ENCODE measurements at regions not wholly inside any gene's neighbourhood (a gene's known extent, or its start where the extent isn't known, plus 50 kb on each side); places are given as distances from the start of the nearest gene placed in this dataset.

DNA sequence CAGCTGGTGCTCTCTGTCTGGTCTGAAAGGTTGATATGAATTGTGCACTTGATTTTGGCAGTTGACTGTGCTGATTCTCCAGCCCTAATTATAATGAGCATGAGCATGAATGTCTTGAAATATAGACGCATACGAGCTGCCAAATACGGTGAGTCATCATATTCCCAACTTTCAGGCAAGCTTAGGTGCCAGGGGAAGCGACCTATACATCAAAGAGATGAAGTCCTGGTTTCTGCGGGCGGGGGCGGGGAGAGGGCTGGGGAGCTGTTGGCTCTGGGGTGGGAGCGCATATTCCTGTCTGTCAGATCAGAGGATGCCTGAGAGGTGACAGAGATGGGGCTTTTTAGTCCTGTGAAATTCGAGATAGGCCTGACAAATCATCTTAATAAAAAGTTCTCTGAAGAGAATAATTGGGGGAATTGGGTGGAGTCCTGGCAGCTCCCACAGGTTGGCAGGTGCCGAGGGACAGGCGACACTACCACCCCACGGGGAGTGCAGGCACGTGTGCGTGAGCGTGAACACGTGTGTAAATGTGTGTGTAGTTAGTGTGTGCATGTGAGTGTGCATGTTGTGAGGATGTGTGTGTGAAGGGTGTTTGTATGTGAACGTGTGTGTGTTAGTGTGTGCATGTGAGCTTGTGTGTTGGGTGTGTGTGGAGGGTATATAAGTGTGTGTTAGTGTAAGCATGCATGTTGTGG is 865.3 kb downstream of the TBC1D22A start:
- ATAC-seq: no peak
- no peak for DNase-seq
- intact Hi-C loops (cut with DNase I): no loop called here
- no peak overlapping the region for H3K27ac ChIP-seq
- H3K4me1 ChIP-seq: no peaks in the 10 kb centered on the region
- no peaks in the 10 kb centered on the region for H3K36me3 ChIP-seq
- TF ChIP-seq, protein P1, sequence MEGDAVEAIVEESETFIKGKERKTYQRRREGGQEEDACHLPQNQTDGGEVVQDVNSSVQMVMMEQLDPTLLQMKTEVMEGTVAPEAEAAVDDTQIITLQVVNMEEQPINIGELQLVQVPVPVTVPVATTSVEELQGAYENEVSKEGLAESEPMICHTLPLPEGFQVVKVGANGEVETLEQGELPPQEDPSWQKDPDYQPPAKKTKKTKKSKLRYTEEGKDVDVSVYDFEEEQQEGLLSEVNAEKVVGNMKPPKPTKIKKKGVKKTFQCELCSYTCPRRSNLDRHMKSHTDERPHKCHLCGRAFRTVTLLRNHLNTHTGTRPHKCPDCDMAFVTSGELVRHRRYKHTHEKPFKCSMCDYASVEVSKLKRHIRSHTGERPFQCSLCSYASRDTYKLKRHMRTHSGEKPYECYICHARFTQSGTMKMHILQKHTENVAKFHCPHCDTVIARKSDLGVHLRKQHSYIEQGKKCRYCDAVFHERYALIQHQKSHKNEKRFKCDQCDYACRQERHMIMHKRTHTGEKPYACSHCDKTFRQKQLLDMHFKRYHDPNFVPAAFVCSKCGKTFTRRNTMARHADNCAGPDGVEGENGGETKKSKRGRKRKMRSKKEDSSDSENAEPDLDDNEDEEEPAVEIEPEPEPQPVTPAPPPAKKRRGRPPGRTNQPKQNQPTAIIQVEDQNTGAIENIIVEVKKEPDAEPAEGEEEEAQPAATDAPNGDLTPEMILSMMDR (IDR thresholded peaks at IDR 0.05): no peak
- H3K4me3 ChIP-seq: no peak overlapping the region
- no peaks in the 10 kb centered on the region for H3K9me3 ChIP-seq
- H3K27me3 ChIP-seq: peaks cover 0 to 59% of the 10 kb centered on the region in 2 donors

DNA sequence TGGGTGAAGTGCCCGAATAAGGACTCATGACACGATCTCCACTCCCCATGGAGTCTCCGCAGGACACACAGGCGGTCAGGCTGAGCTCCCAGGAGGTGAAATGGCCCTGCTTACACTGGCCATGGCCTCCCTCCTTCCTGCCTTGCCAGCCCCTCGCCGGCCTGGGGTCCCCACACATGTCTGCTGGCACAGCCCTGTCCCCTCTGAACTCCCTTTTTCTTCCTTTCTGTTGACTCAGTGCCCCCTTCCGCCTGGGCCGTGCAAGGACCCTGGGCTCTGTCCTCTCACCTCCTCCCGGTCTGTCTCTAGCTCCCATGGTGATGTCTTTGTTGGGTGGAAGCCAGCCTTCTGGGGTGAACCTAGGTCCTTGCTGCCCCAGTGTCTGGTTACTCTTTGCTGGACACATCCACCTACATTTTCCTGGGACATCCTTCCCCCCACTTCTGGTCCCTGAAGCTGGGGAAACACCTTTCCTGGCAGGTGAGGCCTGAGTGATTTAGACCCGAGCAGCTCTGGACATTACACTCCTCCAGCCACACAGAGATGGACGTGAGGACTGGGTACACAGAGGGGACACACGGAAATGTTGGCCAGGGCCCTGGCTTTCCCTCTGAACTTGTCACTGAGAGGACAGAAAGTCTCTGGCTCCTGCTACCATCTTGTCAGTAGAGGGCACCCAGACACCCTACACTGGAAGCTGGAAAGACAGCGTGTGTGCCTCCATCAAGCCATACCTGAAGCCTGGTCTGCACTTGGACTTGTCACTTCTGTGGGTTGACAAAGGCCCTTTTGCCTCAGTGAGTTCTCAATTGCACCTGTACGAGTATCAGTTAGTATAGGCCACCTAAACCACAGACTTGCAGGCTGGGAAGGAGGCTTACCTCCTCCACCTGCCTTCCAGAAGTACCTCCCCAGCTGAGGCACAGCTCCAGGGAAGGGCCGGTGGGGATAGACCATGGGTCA is 864.3 kb downstream of the TBC1D22A start:
- no peak overlapping the region for H3K27ac ChIP-seq
- TF ChIP-seq, protein P1 (IDR thresholded peaks at IDR 0.05): no peak
- no peaks in the 10 kb centered on the region for H3K9me3 ChIP-seq
- no peaks in the 10 kb centered on the region for H3K4me1 ChIP-seq
- H3K4me3 ChIP-seq: no peak overlapping the region
- no peaks in the 10 kb centered on the region for H3K36me3 ChIP-seq
- DNase-seq (no peak), ATAC-seq (no peak)
- intact Hi-C loops (cut with DNase I): no loop called here
- peaks cover 0 to 66% of the 10 kb centered on the region in 2 donors for H3K27me3 ChIP-seq

DNA sequence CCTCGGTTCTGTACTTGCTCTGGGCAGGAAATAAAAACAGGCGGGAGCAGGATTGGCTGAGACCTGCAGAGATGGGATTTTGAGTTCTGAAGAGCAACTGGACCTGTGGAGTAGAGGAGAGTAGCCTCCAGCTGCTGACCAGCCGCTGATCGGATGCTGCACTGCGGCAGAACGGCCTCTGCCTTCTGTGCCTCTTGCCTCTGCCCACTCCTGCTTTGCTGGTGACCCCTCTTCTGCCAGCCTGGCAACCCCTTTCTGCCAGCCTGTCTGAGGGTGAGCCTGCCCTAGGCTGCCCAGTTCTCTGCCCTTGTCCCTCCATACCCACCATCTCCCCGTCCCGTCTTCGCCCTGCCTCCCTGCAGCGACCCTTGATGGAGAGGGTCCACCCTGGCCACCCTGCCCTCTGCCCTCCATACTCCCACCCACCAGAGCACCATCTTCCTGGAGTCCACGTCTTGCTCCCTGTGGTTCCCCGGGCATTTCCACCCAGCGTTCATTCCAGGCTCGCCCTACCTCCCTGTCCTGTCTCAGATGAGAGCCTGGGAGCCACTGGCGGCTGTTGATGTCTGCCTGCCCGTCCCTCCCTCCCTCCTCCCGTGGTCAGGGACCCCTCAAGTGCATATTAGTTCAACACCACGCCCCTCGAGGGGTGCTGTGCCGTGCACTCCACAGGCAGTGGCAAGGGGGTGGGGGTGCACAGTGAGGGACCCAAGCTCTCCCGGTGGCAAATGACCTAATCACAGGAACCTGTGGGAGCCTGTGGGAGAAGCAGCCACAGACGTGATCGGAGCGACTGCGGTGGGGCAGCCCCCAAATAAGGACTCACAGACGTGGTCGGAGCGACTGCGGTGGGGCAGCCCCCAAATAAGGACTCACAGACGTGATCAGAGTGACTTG is 863.3 kb downstream of the TBC1D22A start:
- ATAC-seq: no peak
- TF ChIP-seq, protein P1 (IDR thresholded peaks at IDR 0.05): no peak
- intact Hi-C loops (cut with DNase I): no loop called here

DNA sequence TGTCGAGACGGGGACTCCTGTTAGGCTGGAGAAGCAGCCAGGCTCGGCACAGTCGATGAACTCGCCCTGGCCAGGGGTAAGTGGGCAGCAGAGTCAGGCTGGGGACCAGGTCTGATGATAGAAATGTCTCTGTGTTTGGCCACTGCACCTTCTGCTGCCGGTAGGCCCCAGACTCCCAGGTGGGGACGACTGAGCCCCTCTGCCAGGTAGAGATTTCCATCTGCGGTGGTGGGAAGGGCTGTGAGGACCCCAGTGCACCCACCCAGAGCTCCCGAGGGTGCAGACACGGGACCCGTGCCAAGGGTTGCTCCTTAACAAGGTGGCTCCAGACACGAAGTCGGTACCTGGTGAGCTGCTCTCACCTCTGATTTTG is 862.5 kb downstream of the TBC1D22A start:
- Histone ChIP-seq H3K9me3 (no peaks in the 10 kb centered on the region), H3K4me1 (no peaks in the 10 kb centered on the region), H3K27ac (no peak overlapping the region), H3K27me3 (peaks cover 0 to 65% of the 10 kb centered on the region in 2 donors), H3K36me3 (no peaks in the 10 kb centered on the region), H3K4me3 (no peak overlapping the region)
- ATAC-seq (no peak), DNase-seq (no peak)
- TF ChIP-seq, protein P1 (IDR thresholded peaks at IDR 0.05): no peak
- intact Hi-C loops (cut with DNase I): no loop called here

More for the DNA sequence above, 863.3 kb downstream of the TBC1D22A start:
- DNase-seq: no peak
- Histone ChIP-seq H3K36me3 (no peaks in the 10 kb centered on the region), H3K9me3 (no peaks in the 10 kb centered on the region), H3K27me3 (peaks cover 0 to 65% of the 10 kb centered on the region in 2 donors), H3K4me3 (no peak overlapping the region), H3K4me1 (no peaks in the 10 kb centered on the region), H3K27ac (no peak overlapping the region)

Data from left lung (tissue), 4 donors.